ENCODE measurements at regions not wholly inside any gene's neighbourhood (a gene's known extent, or its start where the extent isn't known, plus 50 kb on each side); places are given as distances from the start of the nearest gene placed in this dataset.
"Not testable (repeated sequence)": the region's sequence is repeated elsewhere in the genome, so short reads cannot be mapped to it uniquely, and the experiment has no call there.

DNA sequence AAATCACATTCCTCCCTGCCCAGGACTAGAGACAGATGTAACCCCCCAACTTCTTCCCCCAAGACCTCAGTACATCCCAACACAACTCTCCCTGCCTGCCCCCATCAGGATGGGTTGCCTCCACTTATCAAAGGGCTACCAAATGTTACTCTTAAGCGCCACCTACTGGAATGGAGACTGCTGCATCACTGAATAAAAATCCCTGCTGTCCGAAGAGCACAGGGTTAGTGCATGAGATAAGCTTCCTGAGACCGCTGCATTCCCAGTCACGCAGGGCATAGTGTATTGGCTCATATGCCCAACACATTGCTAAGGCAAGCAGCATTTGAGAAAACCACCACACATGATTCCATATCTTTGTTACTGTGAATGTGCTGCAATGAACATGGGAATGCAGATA lies 544.5 kb downstream of the PPP4R3C start:
- Histone ChIP-seq H3K27ac (ENCODE audit: low read depth in 1 of 2, low read length in 1 of 2) (no peak overlapping the region), H3K27me3 (ENCODE audit: control insufficient read depth in 3 of 3, insufficient read depth in 3 of 3, low read length in 2 of 3) (no peaks in the 10 kb centered on the region), H3K9ac (ENCODE audit: insufficient read depth in 1 of 2, low read length in 2 of 2) (no peak overlapping the region), H3K4me1 (ENCODE audit: control insufficient read depth in 5 of 5, insufficient read depth in 5 of 5, low read length in 5 of 5) (peaks cover 0 to 2% (median 0%) of the 10 kb centered on the region in 5 donors), H3K9me3 (ENCODE audit: control insufficient read depth in 4 of 4, insufficient read depth in 3 of 4, low read length in 3 of 4) (no peaks in the 10 kb centered on the region), H3K4me3 (no peak overlapping the region), H3K36me3 (ENCODE audit: control insufficient read depth in 4 of 4, insufficient read depth in 4 of 4, low read length in 4 of 4) (no peaks in the 10 kb centered on the region)
- TF ChIP-seq, protein P1, sequence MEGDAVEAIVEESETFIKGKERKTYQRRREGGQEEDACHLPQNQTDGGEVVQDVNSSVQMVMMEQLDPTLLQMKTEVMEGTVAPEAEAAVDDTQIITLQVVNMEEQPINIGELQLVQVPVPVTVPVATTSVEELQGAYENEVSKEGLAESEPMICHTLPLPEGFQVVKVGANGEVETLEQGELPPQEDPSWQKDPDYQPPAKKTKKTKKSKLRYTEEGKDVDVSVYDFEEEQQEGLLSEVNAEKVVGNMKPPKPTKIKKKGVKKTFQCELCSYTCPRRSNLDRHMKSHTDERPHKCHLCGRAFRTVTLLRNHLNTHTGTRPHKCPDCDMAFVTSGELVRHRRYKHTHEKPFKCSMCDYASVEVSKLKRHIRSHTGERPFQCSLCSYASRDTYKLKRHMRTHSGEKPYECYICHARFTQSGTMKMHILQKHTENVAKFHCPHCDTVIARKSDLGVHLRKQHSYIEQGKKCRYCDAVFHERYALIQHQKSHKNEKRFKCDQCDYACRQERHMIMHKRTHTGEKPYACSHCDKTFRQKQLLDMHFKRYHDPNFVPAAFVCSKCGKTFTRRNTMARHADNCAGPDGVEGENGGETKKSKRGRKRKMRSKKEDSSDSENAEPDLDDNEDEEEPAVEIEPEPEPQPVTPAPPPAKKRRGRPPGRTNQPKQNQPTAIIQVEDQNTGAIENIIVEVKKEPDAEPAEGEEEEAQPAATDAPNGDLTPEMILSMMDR (IDR thresholded peaks at IDR 0.05; ENCODE audit: control extremely low read depth, extremely low read depth): no peak
- ATAC-seq (ENCODE audit: insufficient read depth, low FRiP score) (no peak), DNase-seq (peak in 1 of 3 donors; percentile 8)
- WGBS, 2 donors: 31 to 40% methylated on average over 4 of the region's 4 CpGs

DNA sequence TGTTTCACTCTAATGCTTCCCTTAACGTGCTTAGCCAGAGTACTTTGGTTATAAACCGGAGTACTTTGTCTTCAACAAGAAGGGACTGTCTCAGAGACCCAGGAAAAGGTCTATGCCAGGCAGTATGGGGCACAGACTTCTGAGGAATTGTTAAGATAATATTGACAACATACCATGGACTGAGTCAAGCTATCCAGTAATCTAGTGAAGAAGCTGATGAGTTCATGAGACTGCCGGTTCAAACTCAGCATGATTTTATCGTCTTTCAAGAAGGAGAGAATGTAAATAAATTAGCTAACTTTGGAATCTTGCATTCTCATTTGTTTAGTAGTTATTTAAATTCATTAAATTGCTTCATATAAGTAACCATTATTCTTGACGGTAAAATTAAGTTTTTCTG lies 546.1 kb downstream of the PPP4R3C start:
- DNase-seq (no peak), ATAC-seq (ENCODE audit: insufficient read depth, low FRiP score) (no peak)
- no peaks in the 10 kb centered on the region for H3K4me1 ChIP-seq (ENCODE audit: control insufficient read depth in 5 of 5, insufficient read depth in 5 of 5, low read length in 5 of 5)
- H3K4me3 ChIP-seq: no peak overlapping the region
- H3K27me3 ChIP-seq (ENCODE audit: control insufficient read depth in 3 of 3, insufficient read depth in 3 of 3, low read length in 2 of 3): no peaks in the 10 kb centered on the region
- TF ChIP-seq, protein P1 (IDR thresholded peaks at IDR 0.05; ENCODE audit: control extremely low read depth, extremely low read depth): no peak
- no peaks in the 10 kb centered on the region for H3K36me3 ChIP-seq (ENCODE audit: control insufficient read depth in 4 of 4, insufficient read depth in 4 of 4, low read length in 4 of 4)
- H3K9ac ChIP-seq (ENCODE audit: insufficient read depth in 1 of 2, low read length in 2 of 2): no peak overlapping the region
- no peaks in the 10 kb centered on the region for H3K9me3 ChIP-seq (ENCODE audit: control insufficient read depth in 4 of 4, insufficient read depth in 3 of 4, low read length in 3 of 4)
- WGBS, 2 donors: 76 to 85% methylated on average over 5 of the region's 5 CpGs
- H3K27ac ChIP-seq (ENCODE audit: low read depth in 1 of 2, low read length in 1 of 2): no peak overlapping the region

DNA sequence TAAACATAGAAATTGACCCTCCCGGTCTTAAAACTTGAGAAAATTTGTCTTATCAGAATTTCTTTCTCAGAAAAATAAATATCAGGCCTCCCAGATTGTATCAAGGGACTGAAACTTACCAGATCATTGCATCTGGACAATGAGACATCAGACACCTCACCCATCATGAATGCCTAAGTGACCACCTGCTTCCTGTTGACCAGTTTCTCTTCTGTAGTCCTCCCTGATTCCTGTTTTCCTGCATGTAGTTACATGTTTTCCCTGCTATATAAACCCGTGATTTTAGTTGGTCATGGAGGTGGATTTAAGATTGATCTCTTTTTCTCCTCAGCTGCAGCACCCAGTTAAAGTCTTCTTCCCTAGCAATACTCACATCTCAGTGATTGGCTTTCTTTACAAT lies 548.1 kb downstream of the PPP4R3C start:
- Histone ChIP-seq H3K36me3 (ENCODE audit: control insufficient read depth in 4 of 4, insufficient read depth in 4 of 4, low read length in 4 of 4) (no peaks in the 10 kb centered on the region), H3K4me3 (no peak overlapping the region), H3K4me1 (ENCODE audit: control insufficient read depth in 5 of 5, insufficient read depth in 5 of 5, low read length in 5 of 5) (no peaks in the 10 kb centered on the region), H3K27ac (ENCODE audit: low read depth in 1 of 2, low read length in 1 of 2) (no peak overlapping the region), H3K27me3 (ENCODE audit: control insufficient read depth in 3 of 3, insufficient read depth in 3 of 3, low read length in 2 of 3) (no peaks in the 10 kb centered on the region), H3K9ac (ENCODE audit: insufficient read depth in 1 of 2, low read length in 2 of 2) (no peak overlapping the region), H3K9me3 (ENCODE audit: control insufficient read depth in 4 of 4, insufficient read depth in 3 of 4, low read length in 3 of 4) (no peaks in the 10 kb centered on the region)
- TF ChIP-seq, protein P1 (IDR thresholded peaks at IDR 0.05; ENCODE audit: control extremely low read depth, extremely low read depth): no peak
- ATAC-seq (ENCODE audit: insufficient read depth, low FRiP score) (no peak), DNase-seq (no peak)
- 44 to 73% methylated on average over 2 of the region's 2 CpGs for WGBS, 2 donors

DNA sequence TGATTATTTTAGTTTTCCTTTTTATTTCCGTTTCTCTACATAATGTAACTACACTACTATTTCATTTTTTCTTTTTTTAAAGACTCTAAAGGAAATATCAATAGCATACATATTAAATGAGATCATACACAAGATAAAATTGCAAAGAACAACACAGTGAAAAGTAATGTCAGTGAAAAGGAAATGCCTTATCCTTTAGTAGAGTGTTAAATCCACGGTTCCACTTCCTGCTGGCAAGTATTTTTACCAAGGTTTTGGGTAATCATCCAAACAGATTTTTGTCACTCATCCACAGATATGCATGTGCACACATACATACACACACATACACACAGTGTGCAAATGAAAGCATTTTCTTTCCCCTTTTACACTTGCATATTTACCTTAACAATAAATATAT lies 548.9 kb downstream of the PPP4R3C start:
- no peaks in the 10 kb centered on the region for H3K4me1 ChIP-seq (ENCODE audit: control insufficient read depth in 5 of 5, insufficient read depth in 5 of 5, low read length in 5 of 5)
- no peak overlapping the region for H3K4me3 ChIP-seq
- H3K9ac ChIP-seq (ENCODE audit: insufficient read depth in 1 of 2, low read length in 2 of 2): no peak overlapping the region
- no peak overlapping the region for H3K27ac ChIP-seq (ENCODE audit: low read depth in 1 of 2, low read length in 1 of 2)
- no peaks in the 10 kb centered on the region for H3K36me3 ChIP-seq (ENCODE audit: control insufficient read depth in 4 of 4, insufficient read depth in 4 of 4, low read length in 4 of 4)
- ATAC-seq (ENCODE audit: insufficient read depth, low FRiP score) (no peak), DNase-seq (no peak)
- H3K27me3 ChIP-seq (ENCODE audit: control insufficient read depth in 3 of 3, insufficient read depth in 3 of 3, low read length in 2 of 3): no peaks in the 10 kb centered on the region
- TF ChIP-seq, protein P1 (IDR thresholded peaks at IDR 0.05; ENCODE audit: control extremely low read depth, extremely low read depth): no peak
- no peaks in the 10 kb centered on the region for H3K9me3 ChIP-seq (ENCODE audit: control insufficient read depth in 4 of 4, insufficient read depth in 3 of 4, low read length in 3 of 4)
- WGBS, 2 donors: 21 to 26% methylated on average over 2 of the region's 2 CpGs

DNA sequence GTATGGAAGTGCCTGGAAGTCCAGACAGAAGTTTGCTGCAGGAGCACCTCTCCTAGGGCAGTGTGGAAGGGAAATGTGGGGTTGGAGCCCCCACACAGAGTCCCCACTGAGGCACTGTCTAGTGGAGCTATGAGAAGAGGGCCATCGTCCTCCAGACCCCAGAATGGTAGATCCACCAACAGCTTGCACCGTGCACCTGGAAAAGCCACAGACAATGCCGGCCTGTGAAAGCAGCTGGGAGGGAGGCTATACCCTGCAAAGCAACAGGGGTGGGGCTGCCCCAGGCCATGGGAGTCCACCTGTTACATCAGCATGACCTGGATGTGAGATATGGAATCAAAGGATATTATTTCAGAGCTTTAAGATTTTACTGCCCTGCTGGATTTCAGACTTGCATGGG lies 551.4 kb downstream of the PPP4R3C start:
- not testable (repeated sequence) for H3K4me1 ChIP-seq (ENCODE audit: control insufficient read depth in 5 of 5, insufficient read depth in 5 of 5, low read length in 5 of 5); DNase-seq; H3K27ac ChIP-seq (ENCODE audit: low read depth in 1 of 2, low read length in 1 of 2); H3K36me3 ChIP-seq (ENCODE audit: control insufficient read depth in 4 of 4, insufficient read depth in 4 of 4, low read length in 4 of 4); H3K4me3 ChIP-seq; H3K9ac ChIP-seq (ENCODE audit: insufficient read depth in 1 of 2, low read length in 2 of 2); ATAC-seq (ENCODE audit: insufficient read depth, low FRiP score); H3K27me3 ChIP-seq (ENCODE audit: control insufficient read depth in 3 of 3, insufficient read depth in 3 of 3, low read length in 2 of 3); H3K9me3 ChIP-seq (ENCODE audit: control insufficient read depth in 4 of 4, insufficient read depth in 3 of 4, low read length in 3 of 4)
- 74% methylated on average over 3 of the region's 3 CpGs; no CpG with 5 or more reads in 1 of the 2 donors for WGBS, 2 donors
